Smooth muscle cell (in vitro differentiated cells): ENCODE measurements at regions not wholly inside any gene's neighbourhood (a gene's known extent, or its start where the extent isn't known, plus 50 kb on each side); places are given as distances from the start of the nearest gene placed in this dataset.

Experiments used
- DNase-seq: peaks from one replicate; lab custom pipeline; 2025; ENCODE audit not compliant: unreplicated experiment; lab: John Stamatoyannopoulos, UW
- H2AFZ ChIP-seq: fragments of 200-600 bp; sonication (generic); 2 replicates; pipeline ENCODE4 v1.6.0; 2016; ENCODE audit warnings: antibody characterized with exemption, low read depth, mild to moderate bottlenecking
- H3F3A ChIP-seq: fragments of 200-600 bp; sonication (generic); 2 replicates; pipeline ENCODE4 v1.6.0; 2017; ENCODE audit warnings: antibody characterized with exemption, low read depth
- H3K27ac ChIP-seq: fragments of 200-600 bp; sonication (generic); 2 replicates; pipeline ENCODE4 v1.5.1; 2016; ENCODE audit warnings: low read depth, mild to moderate bottlenecking
- H3K27me3 ChIP-seq: fragments of 200-600 bp; sonication (generic); 2 replicates; pipeline ENCODE4 v1.6.1; 2016; ENCODE audit warnings: low read depth, mild to moderate bottlenecking
- H3K36me3 ChIP-seq: fragments of 200-600 bp; sonication (generic); 2 replicates; pipeline ENCODE4 v1.5.1; 2016; ENCODE audit warnings: low read depth
- H3K4me1 ChIP-seq: fragments of 200-600 bp; sonication (generic); 2 replicates; pipeline ENCODE4 v1.5.1; 2016; ENCODE audit warnings: low read depth
- H3K4me2 ChIP-seq: fragments of 200-600 bp; sonication (generic); 2 replicates; pipeline ENCODE4 v1.6.0; 2016; ENCODE audit warnings: mild to moderate bottlenecking
- H3K4me3 ChIP-seq: fragments of 200-600 bp; sonication (generic); 2 replicates; pipeline ENCODE4 v1.5.1; 2016; ENCODE audit warnings: mild to moderate bottlenecking
- H3K79me2 ChIP-seq: fragments of 200-600 bp; sonication (generic); 2 replicates; pipeline ENCODE4 v1.6.0; 2016; ENCODE audit warnings: low read depth, mild to moderate bottlenecking
- H3K9ac ChIP-seq: fragments of 200-600 bp; sonication (generic); 2 replicates; pipeline ENCODE4 v1.6.0; 2016; ENCODE audit warnings: low read depth
- H3K9me3 ChIP-seq: fragments of 200-600 bp; sonication (generic); replicated peaks from 2 replicates; pipeline ENCODE4 v1.5.1; 2016; ENCODE audit warnings: low read depth
- H4K20me1 ChIP-seq: fragments of 200-600 bp; sonication (generic); 2 replicates; pipeline ENCODE4 v1.6.0; 2016; ENCODE audit warnings: low read depth
- CTCF ChIP-seq: fragments of 200-600 bp; sonication (generic); IDR thresholded peaks from 2 replicates; pipeline ENCODE4 v1.5.1; 2017; ENCODE audit warnings: borderline replicate concordance, mild to moderate bottlenecking, antibody characterized with exemption; ENCODE audit not compliant: insufficient read depth, poor library complexity, severe bottlenecking
- WGBS: methylation state at CpG from one replicate; pipeline ENCODE4 v1.1.7; 2016; ENCODE audit warnings: low lambda C conversion rate; 5-methylcytosine and 5-hydroxymethylcytosine counted together

DNA sequence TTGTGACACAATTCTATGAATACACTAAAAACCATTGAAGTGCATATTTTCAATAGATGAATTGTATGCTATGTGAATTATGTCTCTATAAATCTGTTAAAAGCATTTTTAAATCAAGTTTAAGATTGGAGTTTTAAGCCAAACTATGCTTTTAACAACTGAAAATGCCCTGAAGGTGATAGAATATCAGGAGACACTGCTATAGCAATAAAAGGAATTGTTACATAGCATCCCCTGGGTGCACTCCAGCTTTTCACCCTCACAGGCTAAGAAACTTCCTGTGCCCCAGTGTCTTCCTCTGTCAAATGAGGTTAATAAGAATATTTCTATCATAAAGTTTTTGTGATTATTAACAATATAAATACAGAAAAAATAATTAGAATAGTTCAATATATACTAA, 472.7 kb upstream of the TMPO start:
- H3K4me1 ChIP-seq = no peaks in the 10 kb centered on the region
- no peaks in the 10 kb centered on the region for H3K27me3 ChIP-seq
- no peaks in the 10 kb centered on the region for H3K79me2 ChIP-seq
- no peak overlapping the region for H2AFZ ChIP-seq
- TF ChIP-seq CTCF = no peak
- no peak overlapping the region for H3K4me3 ChIP-seq
- DNase-seq = no peak
- no peak overlapping the region for H3K9ac ChIP-seq
- no peaks in the 10 kb centered on the region for H4K20me1 ChIP-seq
- H3K4me2 ChIP-seq = no peak overlapping the region
- H3K27ac ChIP-seq = no peak overlapping the region
- H3F3A ChIP-seq = no peaks in the 10 kb centered on the region
- no peaks in the 10 kb centered on the region for H3K9me3 ChIP-seq
- H3K36me3 ChIP-seq = no peaks in the 10 kb centered on the region

DNA sequence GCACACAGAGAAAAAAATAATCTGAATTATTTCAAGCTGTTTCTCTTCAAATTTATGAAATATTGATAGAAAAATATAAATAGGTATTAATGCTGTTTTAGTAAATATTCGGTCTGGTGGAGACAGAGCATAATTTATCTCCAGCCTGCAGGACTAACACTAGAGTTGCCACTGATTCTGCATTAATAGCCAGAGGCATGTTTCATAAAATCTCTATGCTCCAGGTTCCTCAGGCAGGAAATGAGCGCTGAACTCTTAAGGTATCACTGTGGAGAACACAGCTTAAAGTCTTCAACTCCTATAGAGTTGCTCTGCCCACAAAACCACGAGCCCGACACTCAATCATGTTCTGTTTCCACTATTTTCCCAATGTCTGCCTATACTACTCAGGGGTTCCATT, 470.0 kb upstream of the TMPO start:
- WGBS = 68% methylated on average over 4 of the region's 4 CpGs
- no peak for TF ChIP-seq CTCF
- H3K9ac ChIP-seq = no peak overlapping the region
- H3K4me2 ChIP-seq = no peak overlapping the region
- no peaks in the 10 kb centered on the region for H3K79me2 ChIP-seq
- no peak for DNase-seq
- no peaks in the 10 kb centered on the region for H3F3A ChIP-seq
- H3K27ac ChIP-seq = no peak overlapping the region
- no peaks in the 10 kb centered on the region for H3K9me3 ChIP-seq
- H3K27me3 ChIP-seq = no peaks in the 10 kb centered on the region
- no peak overlapping the region for H2AFZ ChIP-seq
- no peaks in the 10 kb centered on the region for H3K36me3 ChIP-seq
- no peaks in the 10 kb centered on the region for H3K4me1 ChIP-seq
- H4K20me1 ChIP-seq = no peaks in the 10 kb centered on the region
- H3K4me3 ChIP-seq = no peak overlapping the region

DNA sequence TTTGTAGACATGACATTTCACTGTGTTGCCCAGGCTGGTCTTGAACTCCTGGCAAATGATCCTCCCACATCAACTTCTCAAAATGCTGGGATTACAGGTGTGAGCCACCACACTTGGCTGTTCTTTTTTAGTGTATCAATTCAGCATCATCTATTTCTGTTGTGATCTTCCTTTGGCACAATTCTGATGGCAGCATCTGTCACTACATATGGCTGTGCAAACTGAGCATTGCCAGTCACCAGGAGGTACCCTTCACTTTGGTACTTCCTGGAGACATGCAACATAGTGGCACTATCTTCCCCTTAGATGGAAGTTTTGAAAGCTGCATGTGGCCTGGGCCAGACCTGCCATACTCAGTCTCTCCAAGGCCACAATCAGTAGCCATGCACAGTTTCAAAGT, 467.1 kb upstream of the TMPO start:
- no peaks in the 10 kb centered on the region for H3K4me1 ChIP-seq
- no peaks in the 10 kb centered on the region for H3K27me3 ChIP-seq
- no peak overlapping the region for H2AFZ ChIP-seq
- no peak for DNase-seq
- no peak overlapping the region for H3K9ac ChIP-seq
- no peaks in the 10 kb centered on the region for H3F3A ChIP-seq
- H3K27ac ChIP-seq = no peak overlapping the region
- TF ChIP-seq CTCF = no peak
- H3K36me3 ChIP-seq = no peaks in the 10 kb centered on the region
- no peaks in the 10 kb centered on the region for H3K79me2 ChIP-seq
- H3K4me2 ChIP-seq = no peak overlapping the region
- H4K20me1 ChIP-seq = no peaks in the 10 kb centered on the region
- no peaks in the 10 kb centered on the region for H3K9me3 ChIP-seq
- H3K4me3 ChIP-seq = no peak overlapping the region

GRCh38 chr12:98053202-98053601, 462.2 kb upstream of the TMPO start:
- no peak overlapping the region for H2AFZ ChIP-seq
- no peaks in the 10 kb centered on the region for H3K79me2 ChIP-seq
- no peaks in the 10 kb centered on the region for H4K20me1 ChIP-seq
- no peaks in the 10 kb centered on the region for H3K4me1 ChIP-seq
- no peak overlapping the region for H3K27ac ChIP-seq
- H3K9ac ChIP-seq = no peak overlapping the region
- WGBS = 96% methylated on average over 2 of the region's 2 CpGs
- H3K27me3 ChIP-seq = no peaks in the 10 kb centered on the region
- no peaks in the 10 kb centered on the region for H3K9me3 ChIP-seq
- H3K4me2 ChIP-seq = no peak overlapping the region
- no peak overlapping the region for H3K4me3 ChIP-seq
- TF ChIP-seq CTCF = no peak
- DNase-seq = no peak
- H3K36me3 ChIP-seq = no peaks in the 10 kb centered on the region
- H3F3A ChIP-seq = no peaks in the 10 kb centered on the region
